Caco-2 (cell line): ENCODE measurements at regions not wholly inside any gene's neighbourhood (a gene's known extent, or its start where the extent isn't known, plus 50 kb on each side); places are given as distances from the start of the nearest gene placed in this dataset.

Experiments
- BruUV-seq: library from RNA; stranded (reverse); fragments of 400-500 nt; replicated peaks from 2 replicates; lab custom pipeline; 2021; lab: Mats Ljungman, UMichigan
- CTCF ChIA-PET: fragments of 300-600 bp; sonication (Branson Sonifier 250); formaldehyde crosslinking; loops from one replicate; lab custom pipeline; 2022; ENCODE audit warnings: antibody characterized with exemption; lab: Charles Lee
- POLR2A ChIA-PET: fragments of 300-600 bp; sonication (Branson Sonifier 250); formaldehyde crosslinking; loops from one replicate; lab custom pipeline; 2022; ENCODE audit warnings: antibody characterized with exemption; lab: Charles Lee
- DNase-seq, 2 experiments: peaks; one replicate each; pipeline versions ENCODE4 v3.0.0 to v3.0.0-alpha.2; 2020 to 2022
- H3K27me3 ChIP-seq: replicated peaks from 2 replicates; pipeline ENCODE4 v1.6.0; 2011; ENCODE audit warnings: low read length; ENCODE audit not compliant: control insufficient read depth, insufficient read depth
- H3K36me3 ChIP-seq: 2 replicates; pipeline ENCODE4 v1.5.1; 2011; ENCODE audit warnings: low read length; ENCODE audit not compliant: control insufficient read depth, insufficient read depth
- H3K4me1 ChIP-seq: fragments of 250-450 bp; sonication (Bioruptor Pico); 2 replicates; pipeline ENCODE4 v1.5.1; 2020; ENCODE audit warnings: mild to moderate bottlenecking
- H3K4me3 ChIP-seq: 2 replicates; pipeline ENCODE4 v1.5.1; 2011; ENCODE audit warnings: low read depth, mild to moderate bottlenecking, control low read depth, low read length
- H3K9me3 ChIP-seq: fragments of 250-450 bp; sonication (Bioruptor Pico); 2 replicates; pipeline ENCODE4 v1.5.1; 2020; ENCODE audit warnings: mild to moderate bottlenecking, moderate library complexity
- H3K27ac Mint-ChIP-seq: one replicate; pipeline ENCODE4 v1.8.0; 2022; ENCODE audit warnings: mixed read lengths; ENCODE audit not compliant: unreplicated experiment
- H3K27me3 Mint-ChIP-seq: one replicate; pipeline ENCODE4 v1.8.0; 2022; ENCODE audit warnings: mixed read lengths; ENCODE audit not compliant: insufficient read depth, unreplicated experiment
- H3K36me3 Mint-ChIP-seq: one replicate; pipeline ENCODE4 v1.8.0; 2022; ENCODE audit warnings: mild to moderate bottlenecking, mixed read lengths; ENCODE audit not compliant: insufficient read depth, unreplicated experiment
- H3K4me1 Mint-ChIP-seq: one replicate; pipeline ENCODE4 v1.8.0; 2022; ENCODE audit warnings: low read depth, mixed read lengths; ENCODE audit not compliant: unreplicated experiment
- H3K4me3 Mint-ChIP-seq: one replicate; pipeline ENCODE4 v1.8.0; 2022; ENCODE audit warnings: mild to moderate bottlenecking, moderate library complexity, mixed read lengths; ENCODE audit not compliant: unreplicated experiment
- H3K9me3 Mint-ChIP-seq: one replicate; pipeline ENCODE4 v1.8.0; 2022; ENCODE audit warnings: mixed read lengths; ENCODE audit not compliant: unreplicated experiment
- intact Hi-C: fragments of 100-400 bp; cut with micrococcal nuclease; formaldehyde crosslinking; loops from one replicate; pipeline ENCODE4 v1.10.0; 2022; ENCODE audit not compliant: unreplicated experiment
- TF ChIP-seq, protein P1 (sequence below), 2 experiments: fragments of 200-600 bp in 1 of 2; IDR thresholded peaks; 1 replicate in 1 of 2; 2 replicates in 1 of 2; pipeline versions ENCODE4 v1.5.1 to v1.8.0; 2011 to 2022; ENCODE audit warnings: antibody characterized with exemption in 1 of 2, control low read depth in 1 of 2, inconsistent platforms in 1 of 2, low read depth in 1 of 2, low read length in 1 of 2, mild to moderate bottlenecking in 1 of 2, moderate library complexity in 1 of 2; ENCODE audit not compliant: insufficient read depth in 1 of 2, severe bottlenecking in 1 of 2, unreplicated experiment in 1 of 2

DNA sequence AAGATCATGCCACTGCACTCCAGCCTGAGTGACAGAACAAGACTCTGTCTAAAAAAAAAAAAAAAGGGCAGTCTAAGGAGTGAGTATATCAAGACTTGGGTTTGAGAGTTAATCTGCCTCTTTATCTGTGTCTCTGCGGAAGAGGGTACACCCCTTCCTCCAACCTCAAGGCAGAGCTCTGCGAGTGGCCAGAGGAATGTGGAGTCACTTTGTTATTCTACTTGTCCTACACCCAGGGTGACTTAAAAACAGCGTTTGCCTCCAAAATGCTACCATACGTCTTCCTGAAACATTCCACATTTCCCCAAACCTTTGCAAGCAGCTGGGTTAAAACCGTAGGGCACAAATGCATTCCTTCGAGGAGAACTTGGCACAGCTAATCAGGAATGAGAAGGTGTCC, 199.9 kb downstream of the SHOX start:
- no peak for DNase-seq

DNA sequence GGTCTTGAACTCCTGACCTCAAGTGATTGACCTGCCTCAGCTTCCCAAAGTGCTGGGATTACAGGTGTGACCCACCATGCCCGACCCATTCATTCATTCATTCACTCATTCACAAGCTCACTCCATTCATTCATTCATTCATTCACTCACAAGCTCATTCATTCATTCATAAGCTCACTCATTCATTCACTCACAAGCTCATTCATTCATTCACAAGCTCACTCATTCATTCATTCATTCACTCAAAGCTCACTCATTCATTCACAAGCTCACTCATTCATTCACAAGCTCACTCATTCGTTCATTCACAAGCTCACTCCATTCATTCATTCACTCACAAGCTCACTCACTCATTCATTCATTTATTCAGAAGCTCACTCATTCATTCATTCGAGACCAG, 198.6 kb downstream of the SHOX start:
- H3K4me3 ChIP-seq, result no peak overlapping the region
- H3K4me3 Mint-ChIP-seq, result no peak overlapping the region
- no peaks in the 10 kb centered on the region for H3K9me3 Mint-ChIP-seq
- H3K9me3 ChIP-seq, result peaks cover 16% of the 10 kb centered on the region; the same call in 1 of the 2 replicates
- DNase-seq, result no peak
- no peaks in the 10 kb centered on the region for H3K4me1 Mint-ChIP-seq
- BruUV-seq, result no TSS peak
- CTCF ChIA-PET, result no interaction called here
- no peak overlapping the region for H3K27ac Mint-ChIP-seq
- H3K4me1 ChIP-seq, result no peaks in the 10 kb centered on the region
- no peaks in the 10 kb centered on the region for H3K27me3 Mint-ChIP-seq
- no peaks in the 10 kb centered on the region for H3K27me3 ChIP-seq
- H3K36me3 Mint-ChIP-seq, result no peaks in the 10 kb centered on the region
- TF ChIP-seq, protein P1, sequence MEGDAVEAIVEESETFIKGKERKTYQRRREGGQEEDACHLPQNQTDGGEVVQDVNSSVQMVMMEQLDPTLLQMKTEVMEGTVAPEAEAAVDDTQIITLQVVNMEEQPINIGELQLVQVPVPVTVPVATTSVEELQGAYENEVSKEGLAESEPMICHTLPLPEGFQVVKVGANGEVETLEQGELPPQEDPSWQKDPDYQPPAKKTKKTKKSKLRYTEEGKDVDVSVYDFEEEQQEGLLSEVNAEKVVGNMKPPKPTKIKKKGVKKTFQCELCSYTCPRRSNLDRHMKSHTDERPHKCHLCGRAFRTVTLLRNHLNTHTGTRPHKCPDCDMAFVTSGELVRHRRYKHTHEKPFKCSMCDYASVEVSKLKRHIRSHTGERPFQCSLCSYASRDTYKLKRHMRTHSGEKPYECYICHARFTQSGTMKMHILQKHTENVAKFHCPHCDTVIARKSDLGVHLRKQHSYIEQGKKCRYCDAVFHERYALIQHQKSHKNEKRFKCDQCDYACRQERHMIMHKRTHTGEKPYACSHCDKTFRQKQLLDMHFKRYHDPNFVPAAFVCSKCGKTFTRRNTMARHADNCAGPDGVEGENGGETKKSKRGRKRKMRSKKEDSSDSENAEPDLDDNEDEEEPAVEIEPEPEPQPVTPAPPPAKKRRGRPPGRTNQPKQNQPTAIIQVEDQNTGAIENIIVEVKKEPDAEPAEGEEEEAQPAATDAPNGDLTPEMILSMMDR (IDR thresholded peaks at IDR 0.05; ENCODE audit: insufficient read depth in 1 of 2, low read depth in 1 of 2, low read length in 1 of 2, severe bottlenecking in 1 of 2, unreplicated experiment in 1 of 2), result no peak
- intact Hi-C loops, result no loop called here
- POLR2A ChIA-PET, result no interaction called here
- H3K36me3 ChIP-seq, result no peaks in the 10 kb centered on the region

More for the DNA sequence above, 199.9 kb downstream of the SHOX start:
- H3K9me3 Mint-ChIP-seq, result no peaks in the 10 kb centered on the region
- H3K4me1 Mint-ChIP-seq, result no peaks in the 10 kb centered on the region
- intact Hi-C loops, result no loop called here
- TF ChIP-seq, protein P1 (IDR thresholded peaks at IDR 0.05; ENCODE audit: insufficient read depth in 1 of 2, low read depth in 1 of 2, low read length in 1 of 2, severe bottlenecking in 1 of 2, unreplicated experiment in 1 of 2), result no peak
- no peaks in the 10 kb centered on the region for H3K27me3 ChIP-seq
- peaks cover 16% of the 10 kb centered on the region; the same call in 1 of the 2 replicates for H3K9me3 ChIP-seq
- H3K36me3 Mint-ChIP-seq, result no peaks in the 10 kb centered on the region
- H3K4me3 Mint-ChIP-seq, result no peak overlapping the region
- no peak overlapping the region for H3K4me3 ChIP-seq
- ChIA-PET CTCF (no interaction called here), POLR2A (no interaction called here)
- BruUV-seq, result no TSS peak
- no peaks in the 10 kb centered on the region for H3K4me1 ChIP-seq
- H3K27ac Mint-ChIP-seq, result no peak overlapping the region
- H3K27me3 Mint-ChIP-seq, result no peaks in the 10 kb centered on the region
- H3K36me3 ChIP-seq, result no peaks in the 10 kb centered on the region

DNA sequence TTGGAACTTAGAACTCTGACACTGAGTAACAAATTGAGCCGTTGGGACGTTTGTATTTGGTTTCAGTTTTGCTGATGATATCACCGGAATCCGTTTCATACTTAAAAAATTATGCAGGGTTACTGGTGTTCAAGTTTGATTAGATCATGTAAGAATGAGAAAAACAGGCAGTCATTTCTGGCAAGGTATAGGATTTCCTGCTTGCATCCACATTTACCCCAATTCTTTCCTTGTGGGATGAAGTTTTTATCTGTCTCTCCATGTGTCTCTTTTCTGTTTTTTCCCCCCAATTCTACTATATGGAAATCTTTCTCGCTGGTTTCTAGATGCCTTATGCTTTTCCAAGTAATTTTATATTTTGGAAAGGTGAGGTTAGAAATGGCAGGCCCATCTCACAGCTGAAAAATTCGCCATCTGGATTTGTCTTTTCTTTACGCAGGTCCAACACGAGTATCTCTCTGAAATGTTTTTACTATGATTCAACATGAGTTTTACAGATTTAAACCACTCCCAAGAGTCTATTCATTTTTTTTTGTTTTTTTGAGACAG, 197.9 kb downstream of the SHOX start:
- H3K4me3 Mint-ChIP-seq, result no peak overlapping the region
- peaks cover 16% of the 10 kb centered on the region; the same call in 1 of the 2 replicates for H3K9me3 ChIP-seq
- DNase-seq, result no peak
- H3K36me3 ChIP-seq, result no peaks in the 10 kb centered on the region
- intact Hi-C loops, result no loop called here
- no peaks in the 10 kb centered on the region for H3K27me3 ChIP-seq
- no peaks in the 10 kb centered on the region for H3K36me3 Mint-ChIP-seq
- H3K9me3 Mint-ChIP-seq, result peaks cover 3% of the 10 kb centered on the region
- H3K27me3 Mint-ChIP-seq, result no peaks in the 10 kb centered on the region
- no TSS peak for BruUV-seq
- TF ChIP-seq, protein P1 (IDR thresholded peaks at IDR 0.05; ENCODE audit: insufficient read depth in 1 of 2, low read depth in 1 of 2, low read length in 1 of 2, severe bottlenecking in 1 of 2, unreplicated experiment in 1 of 2), result no peak
- ChIA-PET POLR2A (no interaction called here), CTCF (no interaction called here)
- H3K4me3 ChIP-seq, result no peak overlapping the region
- no peaks in the 10 kb centered on the region for H3K4me1 Mint-ChIP-seq
- no peaks in the 10 kb centered on the region for H3K4me1 ChIP-seq
- no peak overlapping the region for H3K27ac Mint-ChIP-seq
